K562 (cell line): ENCODE measurements at regions not wholly inside any gene's neighbourhood (a gene's known extent, or its start where the extent isn't known, plus 50 kb on each side); places are given as distances from the start of the nearest gene placed in this dataset.

Experiments
- ATAC-seq: fragments of 200-7000 bp; cut with Tn5 transposase; 3 replicates; pipeline ENCODE4 v1.9.1; 2020; ENCODE audit warnings: moderate library complexity
- BruUV-seq: library from RNA; stranded (reverse); fragments of 400-500 nt; replicated peaks from 2 replicates; lab custom pipeline; 2021; lab: Mats Ljungman, UMichigan
- CTCF ChIA-PET: fragments of 300-600 bp; formaldehyde crosslinking; extraction: SDS; loops from one replicate; lab custom pipeline; 2021; ENCODE audit warnings: low intra/inter-chr PET ratio; lab: Yijun Ruan, JAX
- POLR2A ChIA-PET: fragments of 300-600, 350-650 bp; sonication (Branson Sonifier 250); formaldehyde crosslinking; extraction: SDS; loops from one replicate; lab custom pipeline; 2021; ENCODE audit warnings: antibody characterized with exemption, inconsistent platforms; lab: Yijun Ruan, JAX
- DNase-seq, 4 experiments: peaks; one replicate each; pipeline versions ENCODE4 v3.0.0 to v3.0.0-alpha.2; 2011 to 2018; ENCODE audit warnings: low spot score in 3 of 4, mixed read lengths in 3 of 4; ENCODE audit errors: extremely low read depth in 1 of 4
- FAIRE-seq: peaks from 2 replicates; lab custom pipeline; 2011; peaks lifted over from hg19 to GRCh38; lab: Jason Lieb, UNC
- H2AFZ ChIP-seq: 2 replicates; pipeline ENCODE4 v1.6.0; 2011; ENCODE audit warnings: low read depth, low read length, control low read depth, inconsistent platforms
- H3K27ac ChIP-seq: fragments of 200-600 bp; 3 replicates; pipeline ENCODE4 v1.8.0; 2011; ENCODE audit warnings: low read depth, mild to moderate bottlenecking, control low read depth, inconsistent platforms, low read length, moderate library complexity, mixed read lengths; ENCODE audit errors: extremely low read depth
- H3K27me3 ChIP-seq, 2 experiments: fragments of 300-600 bp in 1 of 2; 2 replicates in 1 of 2; 3 replicates in 1 of 2; pipeline versions ENCODE4 v1.6.0 to v1.8.0; 2011; ENCODE audit warnings: inconsistent platforms in 2 of 2, low read length in 2 of 2, mild to moderate bottlenecking in 1 of 2, mixed read lengths in 1 of 2, moderate library complexity in 1 of 2; ENCODE audit not compliant: control insufficient read depth in 2 of 2, insufficient read depth in 2 of 2
- H3K36me3 ChIP-seq: fragments of 300-600 bp; 3 replicates; pipeline ENCODE4 v1.8.0; 2011; ENCODE audit warnings: mild to moderate bottlenecking, low read length, inconsistent platforms; ENCODE audit not compliant: control insufficient read depth, insufficient read depth
- H3K4me1 ChIP-seq, 2 experiments: fragments of 200-600 bp in 1 of 2; replicated peaks in 1 of 2; 2 replicates in 1 of 2; 3 replicates in 1 of 2; pipeline versions ENCODE4 v1.5.1 to v1.8.0; 2011; ENCODE audit warnings: inconsistent platforms in 2 of 2, low read length in 2 of 2, mild to moderate bottlenecking in 1 of 2, mixed read lengths in 1 of 2, moderate library complexity in 1 of 2; ENCODE audit not compliant: control insufficient read depth in 2 of 2, insufficient read depth in 2 of 2
- H3K4me2 ChIP-seq: 2 replicates; pipeline ENCODE4 v1.6.1; 2011; ENCODE audit warnings: low read length, control low read depth, inconsistent platforms, mixed read lengths; ENCODE audit not compliant: insufficient read depth
- H3K4me3 ChIP-seq: fragments of 200-600 bp; sonication (generic), shearing (Covaris generic); 2 replicates; pipeline ENCODE4 v1.5.1; 2016; ENCODE audit warnings: control low read depth, inconsistent platforms
- H3K79me2 ChIP-seq: fragments of 200-600 bp; 3 replicates; pipeline ENCODE4 v1.8.0; 2011; ENCODE audit warnings: low read length, inconsistent platforms; ENCODE audit not compliant: control insufficient read depth, insufficient read depth
- H3K9ac ChIP-seq, 2 experiments: 2 replicates each; pipeline versions ENCODE4 v1.6.0 to v1.6.1; 2011; ENCODE audit warnings: low read depth in 2 of 2, low read length in 2 of 2, control low read depth in 1 of 2, inconsistent platforms in 1 of 2, mild to moderate bottlenecking in 1 of 2, mixed read lengths in 1 of 2; ENCODE audit not compliant: insufficient read depth in 1 of 2
- H3K9me1 ChIP-seq: one replicate; pipeline ENCODE4 v1.6.0; 2011; ENCODE audit warnings: inconsistent platforms, mild to moderate bottlenecking, low read length, moderate library complexity; ENCODE audit not compliant: control insufficient read depth, insufficient read depth
- H3K9me3 ChIP-seq: replicated peaks from 2 replicates; pipeline ENCODE4 v1.5.1; 2011; ENCODE audit warnings: low read depth, low read length, inconsistent platforms; ENCODE audit not compliant: control insufficient read depth, insufficient read depth
- H4K20me1 ChIP-seq: replicated peaks from 2 replicates; pipeline ENCODE4 v1.6.1; 2011; ENCODE audit warnings: low read length, inconsistent platforms, mixed read lengths; ENCODE audit not compliant: control insufficient read depth, insufficient read depth
- ELK1 ChIP-seq: sonication (generic); formaldehyde crosslinking; IDR thresholded peaks from 2 replicates; pipeline ENCODE4 v1.8.1; 2022; ENCODE audit warnings: missing genetic modification reagents
- HDAC3 ChIP-seq: fragments of 450-650 bp; IDR thresholded peaks from 2 replicates; pipeline ENCODE4 v1.6.1; 2018; ENCODE audit warnings: borderline replicate concordance, mild to moderate bottlenecking, moderate library complexity; ENCODE audit not compliant: partially characterized antibody
- IRF1 ChIP-seq: sonication (generic); formaldehyde crosslinking; IDR thresholded peaks from 2 replicates; pipeline ENCODE4 v1.8.0; 2022; ENCODE audit warnings: missing genetic modification reagents, mild to moderate bottlenecking, borderline replicate concordance
- MLLT1 ChIP-seq, 2 experiments: fragments of 450-650 bp; IDR thresholded peaks; 2 replicates each; pipeline ENCODE4 v1.6.1; 2016
- PML ChIP-seq: IDR thresholded peaks from 2 replicates; pipeline ENCODE4 v1.6.1; 2012; ENCODE audit warnings: low read length, inconsistent platforms
- SIN3A ChIP-seq, 2 experiments: fragments of 150-350 bp in 1 of 2; IDR thresholded peaks; 2 replicates each; pipeline ENCODE4 v1.6.1; 2011 to 2016; ENCODE audit warnings: borderline replicate concordance in 2 of 2, low read depth in 2 of 2, low read length in 2 of 2, mild to moderate bottlenecking in 2 of 2, moderate library complexity in 2 of 2; ENCODE audit not compliant: control insufficient read depth in 1 of 2
- TCF7L2 ChIP-seq: fragments of 150-350 bp; IDR thresholded peaks from 2 replicates; pipeline ENCODE4 v1.6.1; 2016; ENCODE audit warnings: low read depth, mild to moderate bottlenecking, low read length, moderate library complexity
- U2AF2 ChIP-seq: fragments of 200-400 bp; formaldehyde crosslinking; optimal IDR thresholded peaks from 2 replicates; pipeline ENCODE3; 2017; ENCODE audit warnings: low read depth, mild to moderate bottlenecking, low read length
- ZHX1 ChIP-seq: fragments of 150-350 bp; conservative IDR thresholded peaks from 2 replicates; pipeline ENCODE4 v1.6.1; 2014; ENCODE audit warnings: low read length
- ZNF175 ChIP-seq: fragments of 200-800 bp; sonication (Bioruptor generic); IDR thresholded peaks from 2 replicates; pipeline ENCODE4 v1.6.1; 2016; ENCODE audit warnings: low read depth, mild to moderate bottlenecking, missing genetic modification characterization, missing compliant biosample characterization
- ZNF586 ChIP-seq: fragments of 450-650 bp; formaldehyde crosslinking; conservative IDR thresholded peaks from 2 replicates; pipeline ENCODE4 v1.4.0; 2020; ENCODE audit warnings: mild to moderate bottlenecking, moderate library complexity
- ZNF778 ChIP-seq: fragments of 450-650 bp; formaldehyde crosslinking; IDR thresholded peaks from 2 replicates; pipeline ENCODE4 v1.4.0; 2020; ENCODE audit warnings: mild to moderate bottlenecking, moderate library complexity
- WGBS: fragments of 100-300 bp; shearing (Covaris generic); methylation state at CpG from one replicate; pipeline ENCODE4 v1.1.6; 2016; ENCODE audit warnings: low coverage, mixed read lengths; ENCODE audit not compliant: insufficient coverage; ENCODE audit errors: missing lambda C conversion rate; 5-methylcytosine and 5-hydroxymethylcytosine counted together
- in situ Hi-C: fragments of 300-500 bp; cut with MboI; formaldehyde crosslinking; loops from 4 replicates; pipeline ENCODE4 v1.15.0; 2018; ENCODE audit warnings: inconsistent platforms, mixed read lengths
- intact Hi-C: fragments of 100-400 bp; cut with micrococcal nuclease; formaldehyde crosslinking; loops from 2 replicates; pipeline ENCODE4 v1.14.2; 2022

- TF ChIP-seq ELK1 (CRISPR knock-in tag) (no peak), PML (no peak), ZNF778 (CRISPR knock-in tag) (no peak), ZNF175 (CRISPR knock-in tag) (no peak), U2AF2 (no peak)
- TF ChIP-seq, all 486 proteins: peak for 0
Observed at GRCh38 chr11:20293531-20293930, 70.0 kb upstream of the HTATIP2 start (continued).

GRCh38 chr11:20289732-20290131, 73.8 kb upstream of the HTATIP2 start:
- Histone ChIP-seq H3K9me1 (no peaks in the 10 kb centered on the region), H3K27me3 (no peaks in the 10 kb centered on the region; a peak in 1 of 5 replicates)
- POLR2A ChIA-PET = no interaction called here

More at GRCh38 chr11:20289732-20290131, 73.8 kb upstream of the HTATIP2 start:
- H3K79me2 ChIP-seq = no peaks in the 10 kb centered on the region
- in situ Hi-C loops = no loop called here
- 0% methylated on average over 2 of the region's 2 CpGs for WGBS
- no peak overlapping the region for H3K9ac ChIP-seq
- ATAC-seq (no peak), DNase-seq (no peak), FAIRE-seq (no peak)
- no TSS peak for BruUV-seq
- no peaks in the 10 kb centered on the region for H4K20me1 ChIP-seq
- CTCF ChIA-PET = no interaction called here
- no peak overlapping the region for H3K4me2 ChIP-seq
- no peak overlapping the region for H2AFZ ChIP-seq
- no peaks in the 10 kb centered on the region for H3K4me1 ChIP-seq
- TF ChIP-seq SIN3A (IDR thresholded peaks at IDR 0.05; ENCODE audit: borderline replicate concordance in 2 of 2, control insufficient read depth in 1 of 2, low read depth in 2 of 2, low read length in 2 of 2) (no peak), IRF1 (no peak), ZNF586 (CRISPR knock-in tag) (no peak), ZHX1 (no peak), HDAC3 (no peak), TCF7L2 (no peak), MLLT1 (IDR thresholded peaks at IDR 0.05) (no peak)
- TF ChIP-seq, all 486 proteins: peak for 0
- Histone ChIP-seq H3K36me3 (no peaks in the 10 kb centered on the region), H3K4me3 (no peak overlapping the region), H3K9me3 (no peaks in the 10 kb centered on the region), H3K27ac (no peak overlapping the region)
- intact Hi-C loops = no loop called here
